GM10266 (cell line): ENCODE measurements at regions not wholly inside any gene's neighbourhood (a gene's known extent, or its start where the extent isn't known, plus 50 kb on each side); places are given as distances from the start of the nearest gene placed in this dataset.
"Not testable (repeated sequence)": the region's sequence is repeated elsewhere in the genome, so short reads cannot be mapped to it uniquely, and the experiment has no call there.

ENCODE experiments used
- DNase-seq: peaks from one replicate; pipeline ENCODE4 v3.0.0; 2012; ENCODE audit errors: extremely low spot score
- CTCF ChIP-seq: IDR thresholded peaks from 2 replicates; pipeline ENCODE4 v1.5.1; 2012; ENCODE audit warnings: mild to moderate bottlenecking, low read depth; ENCODE audit not compliant: control insufficient read depth, insufficient read depth; ENCODE audit errors: missing control alignments

- no peak for DNase-seq
- TF ChIP-seq CTCF: no peak
Measured at GRCh38 chr2:220743203-220743602, 828.9 kb downstream of the EPHA4 start.

- DNase-seq: no peak
- no peak for TF ChIP-seq CTCF
Measured at GRCh38 chr2:220744861-220745260, 827.2 kb downstream of the EPHA4 start.

DNA sequence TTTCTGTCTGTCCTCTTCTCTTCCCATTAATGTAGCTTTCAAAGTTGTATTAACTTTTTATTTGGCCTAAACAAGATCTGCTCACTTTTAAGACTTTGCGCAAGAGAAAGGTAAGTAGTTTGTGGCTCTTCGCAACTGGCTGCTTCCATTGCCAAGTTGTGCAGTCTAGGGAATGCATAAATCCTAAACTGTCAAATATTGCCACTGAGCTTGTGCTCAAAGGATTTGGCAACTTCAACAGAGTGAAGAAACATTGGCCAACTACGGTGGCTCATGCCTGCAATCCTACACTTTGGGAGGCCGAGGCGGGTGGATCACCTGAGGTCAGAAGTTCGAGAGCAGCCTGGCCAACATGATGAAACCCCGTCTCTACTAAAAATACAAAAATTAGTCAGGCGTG lies 826.4 kb downstream of the EPHA4 start:
- TF ChIP-seq CTCF: no peak
- DNase-seq: no peak

GRCh38 chr2:220747736-220748135 lies 824.4 kb downstream of the EPHA4 start:
- TF ChIP-seq CTCF: no peak
- DNase-seq: no peak

GRCh38 chr2:220748875-220749479 lies 823.1 kb downstream of the EPHA4 start:
- no peak for TF ChIP-seq CTCF
- DNase-seq: no peak

- DNase-seq: no peak
- no peak for TF ChIP-seq CTCF
Measured at GRCh38 chr2:220753486-220753885, 818.6 kb downstream of the EPHA4 start.

- TF ChIP-seq CTCF: no peak
- DNase-seq: no peak
Measured at GRCh38 chr2:220756653-220757052, 815.5 kb downstream of the EPHA4 start.

DNA sequence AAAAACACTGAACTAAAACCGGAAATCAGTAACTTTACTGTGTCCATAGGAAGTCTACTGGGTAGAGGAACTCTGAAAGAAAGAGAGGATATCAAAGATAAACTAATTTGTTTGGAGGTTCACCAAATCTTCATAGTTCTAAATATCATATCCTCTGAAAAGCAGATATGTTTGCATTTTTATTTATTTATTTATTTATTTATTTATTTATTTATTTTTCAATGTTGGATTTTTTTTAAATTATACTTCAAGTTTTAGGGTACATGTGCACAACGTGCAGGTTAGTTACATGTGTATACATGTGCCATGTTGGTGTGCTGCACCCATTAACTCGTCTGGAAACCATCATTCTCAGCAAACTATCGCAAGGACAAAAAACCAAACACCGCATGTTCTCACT lies 813.7 kb downstream of the EPHA4 start:
- not testable (repeated sequence) for DNase-seq
